ENCODE measurements at regions not wholly inside any gene's neighbourhood (a gene's known extent, or its start where the extent isn't known, plus 50 kb on each side); places are given as distances from the start of the nearest gene placed in this dataset.
A peak's percentile ranks its signal among the peaks of the same experiment; 100 is the strongest.

GRCh38 chr10:28375399-28376354 lies 72.8 kb upstream of the MPP7 start:
- no peak for TF ChIP-seq MYC (IDR thresholded peaks at IDR 0.05; ENCODE audit: low read depth, low read length)
- TF ChIP-seq POLR2A (IDR thresholded peaks at IDR 0.05; ENCODE audit: extremely low read depth, insufficient read length): no peak
- no peak for TF ChIP-seq MAX (IDR thresholded peaks at IDR 0.05; ENCODE audit: low read depth, low read length)
- no peak for TF ChIP-seq CTCF (IDR thresholded peaks at IDR 0.05; ENCODE audit: low read depth, low read length)
- H3K4me3 ChIP-seq (ENCODE audit: low read depth, low read length): no peak overlapping the region
- DNase-seq (ENCODE audit: low read depth): no peak

- no peak overlapping the region for H3K4me3 ChIP-seq (ENCODE audit: low read depth, low read length)
- DNase-seq (ENCODE audit: low read depth): no peak
- no peak for TF ChIP-seq MAX (IDR thresholded peaks at IDR 0.05; ENCODE audit: low read depth, low read length)
- TF ChIP-seq POLR2A (IDR thresholded peaks at IDR 0.05; ENCODE audit: extremely low read depth, insufficient read length): no peak
- no peak for TF ChIP-seq MYC (IDR thresholded peaks at IDR 0.05; ENCODE audit: low read depth, low read length)
- TF ChIP-seq CTCF (IDR thresholded peaks at IDR 0.05; ENCODE audit: low read depth, low read length): no peak
Measured at GRCh38 chr10:28378986-28379585, 76.2 kb upstream of the MPP7 start.

- no peak for DNase-seq (ENCODE audit: low read depth)
- H3K4me3 ChIP-seq (ENCODE audit: low read depth, low read length): no peak overlapping the region
- no peak for TF ChIP-seq MAX (IDR thresholded peaks at IDR 0.05; ENCODE audit: low read depth, low read length)
- TF ChIP-seq POLR2A (IDR thresholded peaks at IDR 0.05; ENCODE audit: extremely low read depth, insufficient read length): no peak
- no peak for TF ChIP-seq CTCF (IDR thresholded peaks at IDR 0.05; ENCODE audit: low read depth, low read length)
- TF ChIP-seq MYC (IDR thresholded peaks at IDR 0.05; ENCODE audit: low read depth, low read length): no peak
Measured at GRCh38 chr10:28381466-28381865, 78.6 kb upstream of the MPP7 start.

- H3K4me3 ChIP-seq (ENCODE audit: low read depth, low read length): no peak overlapping the region
- peak; percentile 81 for DNase-seq (ENCODE audit: low read depth)
- TF ChIP-seq MYC (IDR thresholded peaks at IDR 0.05; ENCODE audit: low read depth, low read length) (no peak), CTCF (IDR thresholded peaks at IDR 0.05; ENCODE audit: low read depth, low read length) (peak; percentile 83)
Measured at GRCh38 chr10:28381903-28382347, 79.1 kb upstream of the MPP7 start.

GRCh38 chr10:28382525-28383269 lies 79.8 kb upstream of the MPP7 start:
- no peak overlapping the region for H3K4me3 ChIP-seq (ENCODE audit: low read depth, low read length)
- DNase-seq (ENCODE audit: low read depth): no peak
- no peak for TF ChIP-seq MAX (IDR thresholded peaks at IDR 0.05; ENCODE audit: low read depth, low read length)
- no peak for TF ChIP-seq POLR2A (IDR thresholded peaks at IDR 0.05; ENCODE audit: extremely low read depth, insufficient read length)
- TF ChIP-seq MYC (IDR thresholded peaks at IDR 0.05; ENCODE audit: low read depth, low read length): no peak
- no peak for TF ChIP-seq CTCF (IDR thresholded peaks at IDR 0.05; ENCODE audit: low read depth, low read length)

Measured in NB4 (cell line).